Ovary (tissue), 3 donors: ENCODE measurements at regions not wholly inside any gene's neighbourhood (a gene's known extent, or its start where the extent isn't known, plus 50 kb on each side); places are given as distances from the start of the nearest gene placed in this dataset.

Experiments
- EP300 ChIP-seq: sonication (generic); formaldehyde crosslinking; IDR thresholded peaks from one replicate; pipeline ENCODE4 v1.6.1; 2017; ENCODE audit warnings: antibody characterized with exemption
- POLR2A ChIP-seq: fragments of 450-650 bp; IDR thresholded peaks from one replicate; pipeline ENCODE4 v1.6.1; 2017; ENCODE audit warnings: antibody characterized with exemption, mild to moderate bottlenecking, moderate library complexity
- TF ChIP-seq, protein P1 (sequence below), 3 donors: fragments of 450-650 bp in 2 of 3; fragments of 200-600 bp in 1 of 3; IDR thresholded peaks; one replicate each; pipeline versions ENCODE4 v1.5.1 to v1.8.0; 2016 to 2022; ENCODE audit warnings: antibody characterized with exemption in 3 of 3, mild to moderate bottlenecking in 1 of 3
- donor health status: DM: no; HTN: no; CAD: no.

DNA sequence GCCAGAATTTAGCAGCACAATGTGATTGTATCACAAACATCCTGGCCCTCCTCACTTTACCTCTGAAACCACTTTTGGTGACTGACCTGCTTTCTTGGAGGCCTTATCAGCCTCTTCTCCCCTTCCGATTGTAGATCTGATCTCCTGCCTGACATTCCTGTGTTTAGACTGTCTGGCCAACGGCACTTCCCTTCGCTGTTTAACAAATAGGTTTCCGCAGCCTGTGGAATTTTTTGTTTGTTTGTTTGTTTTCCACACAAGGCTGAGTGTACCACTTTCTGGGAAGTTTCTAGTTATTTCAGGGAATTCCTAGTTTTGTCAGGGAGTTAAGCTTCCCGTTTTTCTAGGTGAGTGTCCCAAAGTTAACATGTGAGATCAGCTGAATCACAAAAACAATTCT lies 65.9 kb upstream of the CDKN3 start:
- TF ChIP-seq, protein P1, sequence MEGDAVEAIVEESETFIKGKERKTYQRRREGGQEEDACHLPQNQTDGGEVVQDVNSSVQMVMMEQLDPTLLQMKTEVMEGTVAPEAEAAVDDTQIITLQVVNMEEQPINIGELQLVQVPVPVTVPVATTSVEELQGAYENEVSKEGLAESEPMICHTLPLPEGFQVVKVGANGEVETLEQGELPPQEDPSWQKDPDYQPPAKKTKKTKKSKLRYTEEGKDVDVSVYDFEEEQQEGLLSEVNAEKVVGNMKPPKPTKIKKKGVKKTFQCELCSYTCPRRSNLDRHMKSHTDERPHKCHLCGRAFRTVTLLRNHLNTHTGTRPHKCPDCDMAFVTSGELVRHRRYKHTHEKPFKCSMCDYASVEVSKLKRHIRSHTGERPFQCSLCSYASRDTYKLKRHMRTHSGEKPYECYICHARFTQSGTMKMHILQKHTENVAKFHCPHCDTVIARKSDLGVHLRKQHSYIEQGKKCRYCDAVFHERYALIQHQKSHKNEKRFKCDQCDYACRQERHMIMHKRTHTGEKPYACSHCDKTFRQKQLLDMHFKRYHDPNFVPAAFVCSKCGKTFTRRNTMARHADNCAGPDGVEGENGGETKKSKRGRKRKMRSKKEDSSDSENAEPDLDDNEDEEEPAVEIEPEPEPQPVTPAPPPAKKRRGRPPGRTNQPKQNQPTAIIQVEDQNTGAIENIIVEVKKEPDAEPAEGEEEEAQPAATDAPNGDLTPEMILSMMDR (IDR thresholded peaks at IDR 0.05): no peak
- no peak for TF ChIP-seq POLR2A
- TF ChIP-seq EP300: no peak
